ENCODE measurements at regions not wholly inside any gene's neighbourhood (a gene's known extent, or its start where the extent isn't known, plus 50 kb on each side); places are given as distances from the start of the nearest gene placed in this dataset.
A peak's percentile ranks its signal among the peaks of the same experiment; 100 is the strongest.

DNA sequence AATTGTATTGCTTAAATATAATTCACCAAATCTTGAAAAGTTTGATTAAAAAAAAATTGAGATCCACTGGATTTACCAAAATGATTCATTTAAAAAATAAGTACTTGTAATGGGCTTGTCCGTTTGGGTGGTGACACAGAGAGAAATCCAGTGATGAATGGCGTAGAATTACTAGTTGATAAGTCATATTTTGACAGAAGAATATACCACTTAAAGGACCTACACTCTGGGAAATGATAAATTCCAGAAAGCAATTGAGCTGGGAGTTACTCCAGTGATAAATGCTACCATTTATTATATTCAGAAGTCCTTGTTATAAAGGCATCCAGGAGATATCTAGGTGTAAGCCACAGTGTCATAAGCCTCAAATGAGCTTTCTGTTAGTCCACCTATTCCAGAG lies 141.8 kb upstream of the CFAP20DC start:
- no peaks in the 10 kb centered on the region for H3K9me3 ChIP-seq (ENCODE audit: control insufficient read depth, low read length)
- TF ChIP-seq, protein P1, sequence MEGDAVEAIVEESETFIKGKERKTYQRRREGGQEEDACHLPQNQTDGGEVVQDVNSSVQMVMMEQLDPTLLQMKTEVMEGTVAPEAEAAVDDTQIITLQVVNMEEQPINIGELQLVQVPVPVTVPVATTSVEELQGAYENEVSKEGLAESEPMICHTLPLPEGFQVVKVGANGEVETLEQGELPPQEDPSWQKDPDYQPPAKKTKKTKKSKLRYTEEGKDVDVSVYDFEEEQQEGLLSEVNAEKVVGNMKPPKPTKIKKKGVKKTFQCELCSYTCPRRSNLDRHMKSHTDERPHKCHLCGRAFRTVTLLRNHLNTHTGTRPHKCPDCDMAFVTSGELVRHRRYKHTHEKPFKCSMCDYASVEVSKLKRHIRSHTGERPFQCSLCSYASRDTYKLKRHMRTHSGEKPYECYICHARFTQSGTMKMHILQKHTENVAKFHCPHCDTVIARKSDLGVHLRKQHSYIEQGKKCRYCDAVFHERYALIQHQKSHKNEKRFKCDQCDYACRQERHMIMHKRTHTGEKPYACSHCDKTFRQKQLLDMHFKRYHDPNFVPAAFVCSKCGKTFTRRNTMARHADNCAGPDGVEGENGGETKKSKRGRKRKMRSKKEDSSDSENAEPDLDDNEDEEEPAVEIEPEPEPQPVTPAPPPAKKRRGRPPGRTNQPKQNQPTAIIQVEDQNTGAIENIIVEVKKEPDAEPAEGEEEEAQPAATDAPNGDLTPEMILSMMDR (conservative IDR thresholded peaks at IDR 0.05) = no peak
- no peaks in the 10 kb centered on the region for H3K36me3 Mint-ChIP-seq (ENCODE audit: low read depth)
- WGBS, 2 experiments (ENCODE audit: insufficient coverage in 1 of 2, insufficient read length in 1 of 2) = 95% methylated on average over 2 of the region's 2 CpGs; no CpG with 5 or more reads in 1 of the 2 experiments
- H3K4me1 Mint-ChIP-seq = peaks cover 24% of the 10 kb centered on the region
- no peak overlapping the region for H3K27ac ChIP-seq (ENCODE audit: low read depth, low read length)
- no peaks in the 10 kb centered on the region for H3K27me3 ChIP-seq (ENCODE audit: control insufficient read depth, insufficient read depth, low read length, poor library complexity, severe bottlenecking)
- no peak for DNase-seq
- H3K27ac Mint-ChIP-seq = no peak overlapping the region
- peaks cover 2% of the 10 kb centered on the region for H3K9me3 Mint-ChIP-seq
- H3K4me1 ChIP-seq (ENCODE audit: control insufficient read depth, insufficient read depth, low read length) = peaks cover 13% of the 10 kb centered on the region
- H3K4me3 Mint-ChIP-seq = no peak overlapping the region
- no peaks in the 10 kb centered on the region for H3K27me3 Mint-ChIP-seq (ENCODE audit: insufficient read depth)
- H3K4me3 ChIP-seq (ENCODE audit: low read length) = no peak overlapping the region
- H3K36me3 ChIP-seq (ENCODE audit: control insufficient read depth, insufficient read depth, low read length) = no peaks in the 10 kb centered on the region
- H3K9ac ChIP-seq (ENCODE audit: extremely low read depth, low read length, poor library complexity, severe bottlenecking) = no peak overlapping the region

DNA sequence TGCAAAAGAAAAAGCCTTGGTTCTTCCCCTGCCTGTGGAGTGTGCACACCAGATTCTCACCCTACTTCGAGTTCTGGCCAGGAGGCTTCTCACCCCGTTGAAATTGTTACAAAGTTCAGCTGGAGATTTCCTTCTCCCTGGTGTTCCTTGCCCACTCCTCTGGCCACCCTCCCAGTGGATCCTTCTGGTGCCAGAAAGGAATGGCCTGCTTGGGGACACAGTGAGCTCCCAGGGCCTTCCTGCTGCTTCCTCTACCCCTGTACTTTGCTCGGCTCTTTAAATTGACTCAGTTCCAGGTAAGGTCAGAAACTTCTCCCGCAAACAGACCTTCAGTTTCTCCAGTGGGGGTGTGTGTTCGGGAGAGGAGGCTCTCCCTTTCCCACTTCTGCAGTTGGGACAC lies 140.1 kb upstream of the CFAP20DC start:
- WGBS, 2 experiments (ENCODE audit: insufficient coverage in 1 of 2, insufficient read length in 1 of 2) = 60 to 89% methylated on average over 1 to 5 of the region's 5 CpGs
- Histone ChIP-seq H3K36me3 (ENCODE audit: control insufficient read depth, insufficient read depth, low read length) (no peaks in the 10 kb centered on the region), H3K27me3 (ENCODE audit: control insufficient read depth, insufficient read depth, low read length, poor library complexity, severe bottlenecking) (no peaks in the 10 kb centered on the region), H3K4me1 (ENCODE audit: control insufficient read depth, insufficient read depth, low read length) (peaks cover 13% of the 10 kb centered on the region), H3K27ac (ENCODE audit: low read depth, low read length) (no peak overlapping the region), H3K9me3 (ENCODE audit: control insufficient read depth, low read length) (no peaks in the 10 kb centered on the region), H3K4me3 (ENCODE audit: low read length) (peak overlapping the region; percentile 17), H3K9ac (ENCODE audit: extremely low read depth, low read length, poor library complexity, severe bottlenecking) (peak overlapping the region; percentile 22)
- H3K4me3 Mint-ChIP-seq = no peak overlapping the region
- H3K9me3 Mint-ChIP-seq = peaks cover 2% of the 10 kb centered on the region
- peaks cover 24% of the 10 kb centered on the region for H3K4me1 Mint-ChIP-seq
- H3K27me3 Mint-ChIP-seq (ENCODE audit: insufficient read depth) = no peaks in the 10 kb centered on the region
- no peaks in the 10 kb centered on the region for H3K36me3 Mint-ChIP-seq (ENCODE audit: low read depth)
- DNase-seq = no peak
- peak overlapping the region; percentile 96 for H3K27ac Mint-ChIP-seq
- TF ChIP-seq, protein P1 (conservative IDR thresholded peaks at IDR 0.05) = no peak

DNA sequence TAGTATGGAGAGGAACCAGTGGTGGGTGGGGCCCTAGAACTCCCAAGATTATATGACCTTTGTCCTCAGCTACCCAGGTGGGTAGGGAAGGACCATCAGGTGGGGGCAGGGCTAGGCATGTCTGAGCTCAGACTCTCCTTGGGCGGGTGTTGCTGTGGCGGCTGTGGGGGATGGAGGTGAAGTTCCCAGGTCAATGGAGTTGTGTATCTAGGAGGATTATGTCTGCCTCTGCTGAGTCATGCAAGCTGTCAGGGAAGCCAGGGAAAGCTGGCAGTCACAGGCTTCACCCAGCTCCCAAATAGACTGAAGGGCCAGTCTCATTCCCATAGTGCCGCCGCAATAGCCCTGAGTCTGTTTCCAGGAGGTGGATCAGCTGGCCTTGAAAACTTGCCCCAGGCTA lies 139.7 kb upstream of the CFAP20DC start:
- no peak overlapping the region for H3K27ac ChIP-seq (ENCODE audit: low read depth, low read length)
- H3K36me3 ChIP-seq (ENCODE audit: control insufficient read depth, insufficient read depth, low read length) = no peaks in the 10 kb centered on the region
- 76 to 100% methylated on average over 2 to 4 of the region's 4 CpGs for WGBS, 2 experiments (ENCODE audit: insufficient coverage in 1 of 2, insufficient read length in 1 of 2)
- no peaks in the 10 kb centered on the region for H3K9me3 ChIP-seq (ENCODE audit: control insufficient read depth, low read length)
- H3K27ac Mint-ChIP-seq = peak overlapping the region; percentile 96
- H3K27me3 ChIP-seq (ENCODE audit: control insufficient read depth, insufficient read depth, low read length, poor library complexity, severe bottlenecking) = no peaks in the 10 kb centered on the region
- H3K9me3 Mint-ChIP-seq = peaks cover 2% of the 10 kb centered on the region
- peaks cover 24% of the 10 kb centered on the region for H3K4me1 Mint-ChIP-seq
- H3K4me3 ChIP-seq (ENCODE audit: low read length) = peak overlapping the region; percentile 65
- peak overlapping the region; percentile 22 for H3K9ac ChIP-seq (ENCODE audit: extremely low read depth, low read length, poor library complexity, severe bottlenecking)
- no peaks in the 10 kb centered on the region for H3K36me3 Mint-ChIP-seq (ENCODE audit: low read depth)
- H3K4me3 Mint-ChIP-seq = no peak overlapping the region
- H3K4me1 ChIP-seq (ENCODE audit: control insufficient read depth, insufficient read depth, low read length) = peaks cover 13% of the 10 kb centered on the region
- TF ChIP-seq, protein P1 (conservative IDR thresholded peaks at IDR 0.05) = no peak
- peak; percentile 82 for DNase-seq
- H3K27me3 Mint-ChIP-seq (ENCODE audit: insufficient read depth) = no peaks in the 10 kb centered on the region

All from endodermal cell (in vitro differentiated cells).